K562 (cell line): ENCODE measurements at regions not wholly inside any gene's neighbourhood (a gene's known extent, or its start where the extent isn't known, plus 50 kb on each side); places are given as distances from the start of the nearest gene placed in this dataset.

Experiments
- ATAC-seq: fragments of 200-7000 bp; cut with Tn5 transposase; 3 replicates; pipeline ENCODE4 v1.9.1; 2020; ENCODE audit warnings: moderate library complexity
- BruUV-seq: library from RNA; stranded (reverse); fragments of 400-500 nt; replicated peaks from 2 replicates; lab custom pipeline; 2021; lab: Mats Ljungman, UMichigan
- CTCF ChIA-PET: fragments of 300-600 bp; formaldehyde crosslinking; extraction: SDS; loops from one replicate; lab custom pipeline; 2021; ENCODE audit warnings: low intra/inter-chr PET ratio; lab: Yijun Ruan, JAX
- POLR2A ChIA-PET: fragments of 300-600, 350-650 bp; sonication (Branson Sonifier 250); formaldehyde crosslinking; extraction: SDS; loops from one replicate; lab custom pipeline; 2021; ENCODE audit warnings: antibody characterized with exemption, inconsistent platforms; lab: Yijun Ruan, JAX
- DNase-seq, 4 experiments: peaks; one replicate each; pipeline versions ENCODE4 v3.0.0 to v3.0.0-alpha.2; 2011 to 2018; ENCODE audit warnings: low spot score in 3 of 4, mixed read lengths in 3 of 4; ENCODE audit errors: extremely low read depth in 1 of 4
- FAIRE-seq: peaks from 2 replicates; lab custom pipeline; 2011; peaks lifted over from hg19 to GRCh38; lab: Jason Lieb, UNC
- H2AFZ ChIP-seq: 2 replicates; pipeline ENCODE4 v1.6.0; 2011; ENCODE audit warnings: low read depth, low read length, control low read depth, inconsistent platforms
- H3K27ac ChIP-seq: fragments of 200-600 bp; 3 replicates; pipeline ENCODE4 v1.8.0; 2011; ENCODE audit warnings: low read depth, mild to moderate bottlenecking, control low read depth, inconsistent platforms, low read length, moderate library complexity, mixed read lengths; ENCODE audit errors: extremely low read depth
- H3K27me3 ChIP-seq, 2 experiments: fragments of 300-600 bp in 1 of 2; 2 replicates in 1 of 2; 3 replicates in 1 of 2; pipeline versions ENCODE4 v1.6.0 to v1.8.0; 2011; ENCODE audit warnings: inconsistent platforms in 2 of 2, low read length in 2 of 2, mild to moderate bottlenecking in 1 of 2, mixed read lengths in 1 of 2, moderate library complexity in 1 of 2; ENCODE audit not compliant: control insufficient read depth in 2 of 2, insufficient read depth in 2 of 2
- H3K36me3 ChIP-seq: fragments of 300-600 bp; 3 replicates; pipeline ENCODE4 v1.8.0; 2011; ENCODE audit warnings: mild to moderate bottlenecking, low read length, inconsistent platforms; ENCODE audit not compliant: control insufficient read depth, insufficient read depth
- H3K4me1 ChIP-seq, 2 experiments: fragments of 200-600 bp in 1 of 2; replicated peaks in 1 of 2; 2 replicates in 1 of 2; 3 replicates in 1 of 2; pipeline versions ENCODE4 v1.5.1 to v1.8.0; 2011; ENCODE audit warnings: inconsistent platforms in 2 of 2, low read length in 2 of 2, mild to moderate bottlenecking in 1 of 2, mixed read lengths in 1 of 2, moderate library complexity in 1 of 2; ENCODE audit not compliant: control insufficient read depth in 2 of 2, insufficient read depth in 2 of 2
- H3K4me2 ChIP-seq: 2 replicates; pipeline ENCODE4 v1.6.1; 2011; ENCODE audit warnings: low read length, control low read depth, inconsistent platforms, mixed read lengths; ENCODE audit not compliant: insufficient read depth
- H3K4me3 ChIP-seq: fragments of 200-600 bp; sonication (generic), shearing (Covaris generic); 2 replicates; pipeline ENCODE4 v1.5.1; 2016; ENCODE audit warnings: control low read depth, inconsistent platforms
- H3K79me2 ChIP-seq: fragments of 200-600 bp; 3 replicates; pipeline ENCODE4 v1.8.0; 2011; ENCODE audit warnings: low read length, inconsistent platforms; ENCODE audit not compliant: control insufficient read depth, insufficient read depth
- H3K9ac ChIP-seq, 2 experiments: 2 replicates each; pipeline versions ENCODE4 v1.6.0 to v1.6.1; 2011; ENCODE audit warnings: low read depth in 2 of 2, low read length in 2 of 2, control low read depth in 1 of 2, inconsistent platforms in 1 of 2, mild to moderate bottlenecking in 1 of 2, mixed read lengths in 1 of 2; ENCODE audit not compliant: insufficient read depth in 1 of 2
- H3K9me1 ChIP-seq: one replicate; pipeline ENCODE4 v1.6.0; 2011; ENCODE audit warnings: inconsistent platforms, mild to moderate bottlenecking, low read length, moderate library complexity; ENCODE audit not compliant: control insufficient read depth, insufficient read depth
- H3K9me3 ChIP-seq: replicated peaks from 2 replicates; pipeline ENCODE4 v1.5.1; 2011; ENCODE audit warnings: low read depth, low read length, inconsistent platforms; ENCODE audit not compliant: control insufficient read depth, insufficient read depth
- H4K20me1 ChIP-seq: replicated peaks from 2 replicates; pipeline ENCODE4 v1.6.1; 2011; ENCODE audit warnings: low read length, inconsistent platforms, mixed read lengths; ENCODE audit not compliant: control insufficient read depth, insufficient read depth
- DMBX1 ChIP-seq: fragments of 250-450 bp; sonication (Bioruptor Pico); IDR thresholded peaks from 2 replicates; pipeline ENCODE4 v1.8.0; 2022; ENCODE audit warnings: inconsistent platforms, mild to moderate bottlenecking, moderate library complexity, borderline replicate concordance
- POLR2H ChIP-seq: IDR thresholded peaks from 2 replicates; pipeline ENCODE4 v1.6.1; 2016; ENCODE audit warnings: missing genetic modification characterization, low read depth, mild to moderate bottlenecking, control low read depth, missing compliant biosample characterization, moderate library complexity
- PTTG1 ChIP-seq: fragments of 450-650 bp; IDR thresholded peaks from 2 replicates; pipeline ENCODE4 v1.6.1; 2016; ENCODE audit warnings: low read depth, mild to moderate bottlenecking, missing genetic modification characterization, missing compliant biosample characterization
- RAD21 ChIP-seq, 2 experiments: fragments of 250-450 bp in 1 of 2; fragments of 450-650 bp in 1 of 2; sonication (Bioruptor Pico) in 1 of 2; formaldehyde crosslinking in 1 of 2; IDR thresholded peaks in 1 of 2; conservative IDR thresholded peaks in 1 of 2; 2 replicates each; pipeline versions ENCODE4 v1.4.0 to v1.8.0; 2020 to 2022; ENCODE audit warnings: mild to moderate bottlenecking in 2 of 2, moderate library complexity in 1 of 2
- SMAD4 ChIP-seq: fragments of 250-450 bp; sonication (Bioruptor Pico); conservative IDR thresholded peaks from 2 replicates; pipeline ENCODE4 v1.8.0; 2021; ENCODE audit warnings: inconsistent platforms, mild to moderate bottlenecking, moderate library complexity
- ZNF75A ChIP-seq: fragments of 450-650 bp; formaldehyde crosslinking; IDR thresholded peaks from 2 replicates; pipeline ENCODE4 v1.4.0; 2020; ENCODE audit warnings: mild to moderate bottlenecking
- WGBS: fragments of 100-300 bp; shearing (Covaris generic); methylation state at CpG from one replicate; pipeline ENCODE4 v1.1.6; 2016; ENCODE audit warnings: low coverage, mixed read lengths; ENCODE audit not compliant: insufficient coverage; ENCODE audit errors: missing lambda C conversion rate; 5-methylcytosine and 5-hydroxymethylcytosine counted together
- in situ Hi-C: fragments of 300-500 bp; cut with MboI; formaldehyde crosslinking; loops from 4 replicates; pipeline ENCODE4 v1.15.0; 2018; ENCODE audit warnings: inconsistent platforms, mixed read lengths
- intact Hi-C: fragments of 100-400 bp; cut with micrococcal nuclease; formaldehyde crosslinking; loops from 2 replicates; pipeline ENCODE4 v1.14.2; 2022
- TF ChIP-seq, protein P1 (sequence below): sonication (generic); formaldehyde crosslinking; IDR thresholded peaks from 2 replicates; pipeline ENCODE4 v1.9.0; 2022; ENCODE audit warnings: mild to moderate bottlenecking, missing genetic modification reagents
- TF ChIP-seq, protein P2 (sequence below): sonication (generic); formaldehyde crosslinking; IDR thresholded peaks from 2 replicates; pipeline ENCODE4 v1.8.1; 2023; ENCODE audit warnings: mild to moderate bottlenecking, missing genetic modification reagents
- TF ChIP-seq, protein P3 (sequence below): fragments of 250-450 bp; sonication (Bioruptor Pico); IDR thresholded peaks from 2 replicates; pipeline ENCODE4 v1.4.0; 2020; ENCODE audit warnings: mild to moderate bottlenecking, moderate library complexity
- TF ChIP-seq, protein P4 (sequence below): fragments of 450-650 bp; IDR thresholded peaks from 2 replicates; pipeline ENCODE4 v1.6.1; 2016

DNA sequence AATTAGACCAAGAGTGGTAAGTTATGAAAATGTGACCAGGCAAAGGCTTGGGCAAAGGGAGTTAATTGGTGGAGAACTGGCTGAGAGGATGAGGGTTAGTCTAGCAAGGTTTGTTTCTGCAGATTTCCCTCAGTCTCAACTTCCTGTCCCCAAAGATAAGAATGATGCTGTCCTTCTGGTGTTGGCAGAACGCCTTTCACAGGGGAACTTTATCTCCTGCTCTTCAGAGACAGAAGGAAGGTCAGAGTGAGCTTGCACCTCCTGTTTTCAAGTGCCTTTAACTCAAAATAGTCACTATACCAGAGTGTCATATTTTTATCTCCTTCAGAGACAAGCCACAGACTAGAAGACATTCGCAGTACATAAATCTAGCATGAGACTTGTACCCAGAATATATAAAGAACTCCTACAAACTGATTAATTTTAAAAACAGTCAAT is 95.7 kb downstream of the TEX51 start (continued):
- peak; percentile 94 for TF ChIP-seq SMAD4 (CRISPR knock-in tag)
- TF ChIP-seq POLR2H, result no peak
- no peak for TF ChIP-seq PTTG1
- no peak for TF ChIP-seq RAD21 (CRISPR knock-in tag; conservative IDR thresholded peaks at IDR 0.05 in 1 of 2, IDR thresholded peaks at IDR 0.05 in 1 of 2)
- TF ChIP-seq DMBX1 (CRISPR knock-in tag), result peak; percentile 87
- TF ChIP-seq, protein P1, sequence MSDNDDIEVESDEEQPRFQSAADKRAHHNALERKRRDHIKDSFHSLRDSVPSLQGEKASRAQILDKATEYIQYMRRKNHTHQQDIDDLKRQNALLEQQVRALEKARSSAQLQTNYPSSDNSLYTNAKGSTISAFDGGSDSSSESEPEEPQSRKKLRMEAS (CRISPR knock-in tag), result no peak
- no peak for TF ChIP-seq ZNF75A

DNA sequence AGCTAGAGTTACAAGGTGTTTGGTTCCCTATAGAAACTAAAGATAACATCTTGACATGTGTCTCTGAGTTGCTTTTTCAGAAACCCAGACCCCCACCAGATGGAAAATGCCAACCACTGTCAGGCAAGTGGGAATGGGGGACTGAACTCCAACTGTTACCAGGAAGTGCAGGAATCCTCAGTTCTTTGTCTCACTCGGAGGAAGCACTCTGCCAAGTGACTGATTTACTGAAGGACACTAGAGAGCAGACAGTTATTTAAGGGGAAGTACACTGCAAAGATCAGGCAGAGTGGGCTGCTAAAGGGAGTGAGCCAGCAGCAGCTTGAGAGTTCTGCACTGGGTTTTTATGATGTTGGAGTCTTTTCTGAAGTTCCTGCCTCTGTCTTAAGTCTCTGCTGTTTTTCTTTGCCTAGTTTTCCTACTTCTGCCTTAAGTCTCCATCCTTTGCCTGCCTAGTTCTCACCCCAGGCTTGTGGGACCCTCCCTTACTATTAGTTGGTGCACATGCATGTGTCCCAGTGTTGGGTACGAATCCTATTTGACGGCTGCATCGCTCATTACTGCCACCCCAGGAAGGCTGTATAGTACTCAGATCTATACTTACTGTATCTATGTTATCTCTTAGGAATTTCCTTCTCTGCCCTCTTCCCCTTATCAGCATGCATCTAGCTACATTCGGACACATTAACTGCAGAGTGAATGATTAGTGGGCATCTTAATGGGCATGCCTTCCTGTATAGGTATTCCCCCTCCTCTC is 97.1 kb downstream of the TEX51 start:
- peaks cover 10 to 23% of the 10 kb centered on the region in 2 experiments; a peak in 4 of 5 replicates for H3K4me1 ChIP-seq
- TF ChIP-seq, protein P2, sequence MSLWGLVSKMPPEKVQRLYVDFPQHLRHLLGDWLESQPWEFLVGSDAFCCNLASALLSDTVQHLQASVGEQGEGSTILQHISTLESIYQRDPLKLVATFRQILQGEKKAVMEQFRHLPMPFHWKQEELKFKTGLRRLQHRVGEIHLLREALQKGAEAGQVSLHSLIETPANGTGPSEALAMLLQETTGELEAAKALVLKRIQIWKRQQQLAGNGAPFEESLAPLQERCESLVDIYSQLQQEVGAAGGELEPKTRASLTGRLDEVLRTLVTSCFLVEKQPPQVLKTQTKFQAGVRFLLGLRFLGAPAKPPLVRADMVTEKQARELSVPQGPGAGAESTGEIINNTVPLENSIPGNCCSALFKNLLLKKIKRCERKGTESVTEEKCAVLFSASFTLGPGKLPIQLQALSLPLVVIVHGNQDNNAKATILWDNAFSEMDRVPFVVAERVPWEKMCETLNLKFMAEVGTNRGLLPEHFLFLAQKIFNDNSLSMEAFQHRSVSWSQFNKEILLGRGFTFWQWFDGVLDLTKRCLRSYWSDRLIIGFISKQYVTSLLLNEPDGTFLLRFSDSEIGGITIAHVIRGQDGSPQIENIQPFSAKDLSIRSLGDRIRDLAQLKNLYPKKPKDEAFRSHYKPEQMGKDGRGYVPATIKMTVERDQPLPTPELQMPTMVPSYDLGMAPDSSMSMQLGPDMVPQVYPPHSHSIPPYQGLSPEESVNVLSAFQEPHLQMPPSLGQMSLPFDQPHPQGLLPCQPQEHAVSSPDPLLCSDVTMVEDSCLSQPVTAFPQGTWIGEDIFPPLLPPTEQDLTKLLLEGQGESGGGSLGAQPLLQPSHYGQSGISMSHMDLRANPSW (CRISPR knock-in tag), result no peak
- TF ChIP-seq, protein P3, sequence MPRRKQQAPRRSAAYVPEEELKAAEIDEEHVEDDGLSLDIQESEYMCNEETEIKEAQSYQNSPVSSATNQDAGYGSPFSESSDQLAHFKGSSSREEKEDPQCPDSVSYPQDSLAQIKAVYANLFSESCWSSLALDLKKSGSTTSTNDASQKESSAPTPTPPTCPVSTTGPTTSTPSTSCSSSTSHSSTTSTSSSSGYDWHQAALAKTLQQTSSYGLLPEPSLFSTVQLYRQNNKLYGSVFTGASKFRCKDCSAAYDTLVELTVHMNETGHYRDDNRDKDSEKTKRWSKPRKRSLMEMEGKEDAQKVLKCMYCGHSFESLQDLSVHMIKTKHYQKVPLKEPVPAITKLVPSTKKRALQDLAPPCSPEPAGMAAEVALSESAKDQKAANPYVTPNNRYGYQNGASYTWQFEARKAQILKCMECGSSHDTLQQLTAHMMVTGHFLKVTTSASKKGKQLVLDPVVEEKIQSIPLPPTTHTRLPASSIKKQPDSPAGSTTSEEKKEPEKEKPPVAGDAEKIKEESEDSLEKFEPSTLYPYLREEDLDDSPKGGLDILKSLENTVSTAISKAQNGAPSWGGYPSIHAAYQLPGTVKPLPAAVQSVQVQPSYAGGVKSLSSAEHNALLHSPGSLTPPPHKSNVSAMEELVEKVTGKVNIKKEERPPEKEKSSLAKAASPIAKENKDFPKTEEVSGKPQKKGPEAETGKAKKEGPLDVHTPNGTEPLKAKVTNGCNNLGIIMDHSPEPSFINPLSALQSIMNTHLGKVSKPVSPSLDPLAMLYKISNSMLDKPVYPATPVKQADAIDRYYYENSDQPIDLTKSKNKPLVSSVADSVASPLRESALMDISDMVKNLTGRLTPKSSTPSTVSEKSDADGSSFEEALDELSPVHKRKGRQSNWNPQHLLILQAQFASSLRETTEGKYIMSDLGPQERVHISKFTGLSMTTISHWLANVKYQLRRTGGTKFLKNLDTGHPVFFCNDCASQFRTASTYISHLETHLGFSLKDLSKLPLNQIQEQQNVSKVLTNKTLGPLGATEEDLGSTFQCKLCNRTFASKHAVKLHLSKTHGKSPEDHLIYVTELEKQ (CRISPR knock-in tag), result no peak
- TF ChIP-seq, protein P4, sequence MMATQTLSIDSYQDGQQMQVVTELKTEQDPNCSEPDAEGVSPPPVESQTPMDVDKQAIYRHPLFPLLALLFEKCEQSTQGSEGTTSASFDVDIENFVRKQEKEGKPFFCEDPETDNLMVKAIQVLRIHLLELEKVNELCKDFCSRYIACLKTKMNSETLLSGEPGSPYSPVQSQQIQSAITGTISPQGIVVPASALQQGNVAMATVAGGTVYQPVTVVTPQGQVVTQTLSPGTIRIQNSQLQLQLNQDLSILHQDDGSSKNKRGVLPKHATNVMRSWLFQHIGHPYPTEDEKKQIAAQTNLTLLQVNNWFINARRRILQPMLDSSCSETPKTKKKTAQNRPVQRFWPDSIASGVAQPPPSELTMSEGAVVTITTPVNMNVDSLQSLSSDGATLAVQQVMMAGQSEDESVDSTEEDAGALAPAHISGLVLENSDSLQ, result peak; percentile 22; the same call in 1 of the 2 replicates

More for the DNA sequence above, 97.1 kb downstream of the TEX51 start:
- POLR2A ChIA-PET, result no interaction called here
- Histone ChIP-seq H3K4me2 (no peak overlapping the region), H3K9me1 (peaks cover 3% of the 10 kb centered on the region), H4K20me1 (peaks cover 3% of the 10 kb centered on the region; the same call in 1 of the 2 replicates), H3K27ac (no peak overlapping the region), H3K27me3 (0 out of 5 replicates have a peak, but pooled peaks cover 0 to 9% of the 10 kb centered on the region in 2 experiments), H3K4me3 (no peak overlapping the region), H3K36me3 (no peaks in the 10 kb centered on the region), H3K9me3 (no peaks in the 10 kb centered on the region; the same call in 1 of the 2 replicates), H2AFZ (no peak overlapping the region), H3K79me2 (no peaks in the 10 kb centered on the region), H3K9ac (no peak overlapping the region)
- CTCF ChIA-PET, result no interaction called here
- no peak for ATAC-seq
- in situ Hi-C loops, result no loop called here
- intact Hi-C loops, result no loop called here
- DNase-seq, result no peak
- no TSS peak for BruUV-seq
- FAIRE-seq, result no peak
- 13% methylated on average over 5 of the region's 5 CpGs for WGBS
